Ovary (tissue), 3 donors: ENCODE measurements at regions not wholly inside any gene's neighbourhood (a gene's known extent, or its start where the extent isn't known, plus 50 kb on each side); places are given as distances from the start of the nearest gene placed in this dataset.

Source experiments
- POLR2A ChIP-seq: fragments of 450-650 bp; IDR thresholded peaks from one replicate; pipeline ENCODE4 v1.6.1; 2017; ENCODE audit warnings: antibody characterized with exemption, mild to moderate bottlenecking, moderate library complexity
- TF ChIP-seq, protein P1 (sequence below), 3 donors: fragments of 450-650 bp in 2 of 3; fragments of 200-600 bp in 1 of 3; IDR thresholded peaks; one replicate each; pipeline versions ENCODE4 v1.5.1 to v1.8.0; 2016 to 2022; ENCODE audit warnings: antibody characterized with exemption in 3 of 3, mild to moderate bottlenecking in 1 of 3
- donor health status: DM: no; HTN: no; CAD: no.

DNA sequence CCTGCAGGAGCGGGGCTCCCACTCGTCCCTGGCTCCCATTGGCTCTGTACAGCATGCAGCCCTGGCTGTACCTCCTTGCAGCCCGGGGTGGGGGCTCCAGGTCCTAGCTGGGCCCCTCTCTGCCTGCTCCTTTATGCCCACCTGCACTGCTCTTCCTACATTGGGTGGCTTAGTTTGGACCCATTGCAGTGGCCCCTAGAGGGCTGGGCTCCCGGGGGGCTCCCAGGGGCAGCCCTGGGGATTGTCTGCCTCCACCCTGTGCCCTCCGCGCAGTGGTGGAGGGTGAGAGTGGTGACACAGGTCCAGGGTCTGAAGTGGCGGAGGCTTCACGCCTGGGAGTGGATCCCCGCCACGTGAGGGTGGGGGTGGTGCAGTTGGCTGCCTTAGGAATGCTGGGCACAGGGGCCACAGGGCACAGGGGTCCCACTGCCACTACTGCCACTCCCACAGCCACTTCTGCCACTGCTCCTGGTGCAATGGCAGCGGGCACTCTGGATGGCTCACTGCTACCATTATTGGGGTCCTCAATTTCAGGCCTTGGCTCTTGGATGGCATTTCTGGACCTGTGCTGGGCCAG, 177.1 kb downstream of the ARL4A start:
- TF ChIP-seq, protein P1, sequence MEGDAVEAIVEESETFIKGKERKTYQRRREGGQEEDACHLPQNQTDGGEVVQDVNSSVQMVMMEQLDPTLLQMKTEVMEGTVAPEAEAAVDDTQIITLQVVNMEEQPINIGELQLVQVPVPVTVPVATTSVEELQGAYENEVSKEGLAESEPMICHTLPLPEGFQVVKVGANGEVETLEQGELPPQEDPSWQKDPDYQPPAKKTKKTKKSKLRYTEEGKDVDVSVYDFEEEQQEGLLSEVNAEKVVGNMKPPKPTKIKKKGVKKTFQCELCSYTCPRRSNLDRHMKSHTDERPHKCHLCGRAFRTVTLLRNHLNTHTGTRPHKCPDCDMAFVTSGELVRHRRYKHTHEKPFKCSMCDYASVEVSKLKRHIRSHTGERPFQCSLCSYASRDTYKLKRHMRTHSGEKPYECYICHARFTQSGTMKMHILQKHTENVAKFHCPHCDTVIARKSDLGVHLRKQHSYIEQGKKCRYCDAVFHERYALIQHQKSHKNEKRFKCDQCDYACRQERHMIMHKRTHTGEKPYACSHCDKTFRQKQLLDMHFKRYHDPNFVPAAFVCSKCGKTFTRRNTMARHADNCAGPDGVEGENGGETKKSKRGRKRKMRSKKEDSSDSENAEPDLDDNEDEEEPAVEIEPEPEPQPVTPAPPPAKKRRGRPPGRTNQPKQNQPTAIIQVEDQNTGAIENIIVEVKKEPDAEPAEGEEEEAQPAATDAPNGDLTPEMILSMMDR (IDR thresholded peaks at IDR 0.05): no peak
- TF ChIP-seq POLR2A: no peak
